Loucy (cell line): ENCODE measurements at regions not wholly inside any gene's neighbourhood (a gene's known extent, or its start where the extent isn't known, plus 50 kb on each side); places are given as distances from the start of the nearest gene placed in this dataset.

ENCODE experiments used
- H2AFZ ChIP-seq: fragments of 200-600 bp; sonication (generic); 2 replicates; pipeline ENCODE4 v1.6.0; 2016; ENCODE audit warnings: antibody characterized with exemption, mild to moderate bottlenecking, low read length, moderate library complexity
- H3F3A ChIP-seq: fragments of 200-600 bp; 2 replicates; pipeline ENCODE4 v1.6.0; 2016; ENCODE audit warnings: antibody characterized with exemption, low read depth, mild to moderate bottlenecking
- H3K27me3 ChIP-seq: fragments of 200-600 bp; sonication (generic); 2 replicates; pipeline ENCODE4 v1.6.1; 2014; ENCODE audit warnings: low read length, mild to moderate bottlenecking; ENCODE audit not compliant: insufficient read depth, poor library complexity, severe bottlenecking
- H3K36me3 ChIP-seq: fragments of 200-600 bp; sonication (generic); 2 replicates; pipeline ENCODE4 v1.6.1; 2016; ENCODE audit warnings: low read length; ENCODE audit not compliant: insufficient read depth
- H3K4me1 ChIP-seq: fragments of 200-600 bp; sonication (generic); 2 replicates; pipeline ENCODE4 v1.5.1; 2014; ENCODE audit warnings: low read length, mild to moderate bottlenecking; ENCODE audit not compliant: insufficient read depth, poor library complexity, severe bottlenecking
- H3K4me2 ChIP-seq: fragments of 200-600 bp; sonication (generic); 2 replicates; pipeline ENCODE4 v1.6.0; 2014; ENCODE audit warnings: antibody characterized with exemption, low read length, low read depth, mild to moderate bottlenecking; ENCODE audit not compliant: poor library complexity, severe bottlenecking
- H3K4me3 ChIP-seq: fragments of 200-600 bp; sonication (generic); 2 replicates; pipeline ENCODE4 v1.5.1; 2014; ENCODE audit warnings: low read length, mild to moderate bottlenecking, mixed read lengths; ENCODE audit not compliant: poor library complexity, severe bottlenecking
- H3K79me2 ChIP-seq: fragments of 200-600 bp; sonication (generic); 2 replicates; pipeline ENCODE4 v1.6.1; 2014; ENCODE audit warnings: low read length; ENCODE audit not compliant: insufficient read depth
- H3K9ac ChIP-seq: fragments of 200-600 bp; sonication (generic); 2 replicates; pipeline ENCODE4 v1.6.0; 2014; ENCODE audit warnings: mild to moderate bottlenecking, low read depth, low read length, moderate library complexity; ENCODE audit not compliant: poor library complexity, severe bottlenecking
- H3K9me2 ChIP-seq: fragments of 200-600 bp; sonication (generic); replicated peaks from 2 replicates; pipeline ENCODE4 v1.6.1; 2016; ENCODE audit warnings: low read depth, low read length, mixed read lengths
- H3K9me3 ChIP-seq: fragments of 200-600 bp; sonication (generic); 2 replicates; pipeline ENCODE4 v1.6.1; 2014; ENCODE audit warnings: mild to moderate bottlenecking, antibody characterized with exemption, low read length, low read depth; ENCODE audit not compliant: insufficient read depth
- H4K20me1 ChIP-seq: fragments of 200-600 bp; sonication (generic); 2 replicates; pipeline ENCODE4 v1.6.0; 2014; ENCODE audit warnings: antibody characterized with exemption, low read length, mild to moderate bottlenecking; ENCODE audit not compliant: insufficient read depth, poor library complexity, severe bottlenecking
- CTCF ChIP-seq: fragments of 200-600 bp; sonication (generic); conservative IDR thresholded peaks from 2 replicates; pipeline ENCODE4 v1.5.1; 2014; ENCODE audit warnings: mild to moderate bottlenecking, antibody characterized with exemption, low read length
- EZH2phosphoT487 ChIP-seq: fragments of 200-600 bp; IDR thresholded peaks from 2 replicates; pipeline ENCODE4 v1.6.1; 2018; ENCODE audit warnings: antibody characterized with exemption, mild to moderate bottlenecking, moderate library complexity, borderline replicate concordance

GRCh38 chr11:116357784-116358544 is 414.8 kb downstream of the BUD13 start:
- Histone ChIP-seq H3K79me2 (no peaks in the 10 kb centered on the region), H3K4me3 (no peak overlapping the region), H3K9ac (no peak overlapping the region), H2AFZ (no peak overlapping the region), H3K4me1 (no peaks in the 10 kb centered on the region), H3K36me3 (no peaks in the 10 kb centered on the region), H3K9me3 (no peaks in the 10 kb centered on the region), H4K20me1 (no peaks in the 10 kb centered on the region), H3K9me2 (no peaks in the 10 kb centered on the region), H3K27me3 (no peaks in the 10 kb centered on the region), H3F3A (no peaks in the 10 kb centered on the region), H3K4me2 (no peak overlapping the region)
- TF ChIP-seq CTCF (no peak), EZH2phosphoT487 (no peak)

DNA sequence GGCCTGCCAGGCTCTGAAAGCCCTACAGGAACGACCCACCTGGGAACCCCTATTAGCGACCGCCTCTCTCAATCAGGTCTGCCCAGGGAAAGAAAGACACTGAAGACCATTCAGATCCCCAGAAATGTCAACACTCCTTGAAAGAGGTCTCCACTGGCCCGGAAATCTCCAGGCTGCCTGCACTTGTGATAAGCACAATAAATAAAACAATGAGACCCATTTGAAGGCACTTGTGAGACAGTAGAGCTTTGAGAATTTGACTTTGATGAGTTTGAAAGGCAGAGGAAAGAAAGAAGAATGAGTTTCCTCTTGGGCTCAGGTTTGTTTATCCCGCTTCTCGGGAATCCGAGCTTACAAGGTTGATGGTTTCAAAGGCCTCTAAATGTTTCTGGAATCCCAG is 416.3 kb downstream of the BUD13 start:
- Histone ChIP-seq H3F3A (no peaks in the 10 kb centered on the region), H3K4me1 (no peaks in the 10 kb centered on the region), H3K9me3 (no peaks in the 10 kb centered on the region), H3K9me2 (no peaks in the 10 kb centered on the region), H3K9ac (no peak overlapping the region), H4K20me1 (no peaks in the 10 kb centered on the region), H3K36me3 (no peaks in the 10 kb centered on the region), H3K4me2 (no peak overlapping the region), H2AFZ (no peak overlapping the region), H3K4me3 (no peak overlapping the region), H3K27me3 (no peaks in the 10 kb centered on the region), H3K79me2 (no peaks in the 10 kb centered on the region)
- TF ChIP-seq CTCF (no peak), EZH2phosphoT487 (no peak)

DNA sequence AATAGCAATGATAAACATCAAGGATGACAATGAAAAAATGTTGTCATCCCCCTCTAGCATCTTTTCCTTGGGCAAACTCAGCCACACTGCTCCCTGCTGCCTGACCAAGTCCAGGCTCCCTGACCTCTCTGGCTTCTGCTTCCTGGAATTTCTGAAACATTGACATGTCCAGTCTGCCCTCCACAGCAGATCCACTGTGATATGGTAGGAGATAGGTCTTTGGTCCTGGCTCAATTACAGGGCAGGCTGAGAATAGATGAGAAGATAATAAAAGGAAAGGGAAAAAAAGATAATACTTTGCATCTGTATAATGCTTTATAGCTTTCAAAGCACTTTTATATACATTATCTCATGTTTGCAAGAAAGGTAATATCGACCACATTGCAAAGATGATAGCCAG is 417.7 kb downstream of the BUD13 start:
- Histone ChIP-seq H3K9me3 (no peaks in the 10 kb centered on the region), H3F3A (no peaks in the 10 kb centered on the region), H3K36me3 (no peaks in the 10 kb centered on the region), H3K9me2 (no peaks in the 10 kb centered on the region), H3K4me2 (no peak overlapping the region), H3K9ac (no peak overlapping the region), H3K79me2 (no peaks in the 10 kb centered on the region), H3K27me3 (no peaks in the 10 kb centered on the region), H3K4me3 (no peak overlapping the region), H2AFZ (no peak overlapping the region), H3K4me1 (no peaks in the 10 kb centered on the region), H4K20me1 (no peaks in the 10 kb centered on the region)
- no peak for TF ChIP-seq CTCF
- no peak for TF ChIP-seq EZH2phosphoT487
